Fibroblast of the aortic adventitia (primary cell): ENCODE measurements at regions not wholly inside any gene's neighbourhood (a gene's known extent, or its start where the extent isn't known, plus 50 kb on each side); places are given as distances from the start of the nearest gene placed in this dataset.

Source experiments
- DNase-seq: peaks from one replicate; pipeline ENCODE4 v3.0.0-alpha.2; 2010; ENCODE audit warnings: low read depth
- H3K4me3 ChIP-seq: 2 replicates; pipeline ENCODE4 v1.5.1; 2011; ENCODE audit warnings: low read depth, mild to moderate bottlenecking, control low read depth, low read length, moderate library complexity
- TF ChIP-seq, protein P1 (sequence below): IDR thresholded peaks from 2 replicates; pipeline ENCODE4 v1.5.1; 2011; ENCODE audit warnings: mild to moderate bottlenecking, low read length, control low read depth, inconsistent platforms; ENCODE audit not compliant: insufficient read depth

DNA sequence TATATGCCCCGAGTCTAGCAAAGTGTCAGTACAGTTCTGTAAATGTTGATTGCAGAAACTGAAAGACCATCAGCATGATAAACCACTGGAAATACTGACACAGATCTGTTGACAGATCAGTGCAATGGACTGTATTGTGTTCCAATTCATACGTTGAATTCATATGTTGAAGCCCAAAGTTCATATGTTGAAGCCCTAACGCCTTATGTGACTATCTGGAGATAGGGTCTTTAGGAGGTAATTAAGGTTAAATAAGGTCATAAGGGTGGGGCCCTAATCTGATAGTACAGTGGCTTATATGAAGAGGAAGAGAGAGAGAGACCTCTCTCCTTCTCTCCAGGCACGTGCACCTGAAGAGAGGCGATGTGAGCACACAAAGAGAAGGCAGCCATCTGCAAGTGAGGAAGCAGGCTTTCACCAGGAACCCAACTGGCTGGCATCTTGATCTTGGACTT is 144.7 kb downstream of the MRPL39 start:
- no peak for DNase-seq
- TF ChIP-seq, protein P1, sequence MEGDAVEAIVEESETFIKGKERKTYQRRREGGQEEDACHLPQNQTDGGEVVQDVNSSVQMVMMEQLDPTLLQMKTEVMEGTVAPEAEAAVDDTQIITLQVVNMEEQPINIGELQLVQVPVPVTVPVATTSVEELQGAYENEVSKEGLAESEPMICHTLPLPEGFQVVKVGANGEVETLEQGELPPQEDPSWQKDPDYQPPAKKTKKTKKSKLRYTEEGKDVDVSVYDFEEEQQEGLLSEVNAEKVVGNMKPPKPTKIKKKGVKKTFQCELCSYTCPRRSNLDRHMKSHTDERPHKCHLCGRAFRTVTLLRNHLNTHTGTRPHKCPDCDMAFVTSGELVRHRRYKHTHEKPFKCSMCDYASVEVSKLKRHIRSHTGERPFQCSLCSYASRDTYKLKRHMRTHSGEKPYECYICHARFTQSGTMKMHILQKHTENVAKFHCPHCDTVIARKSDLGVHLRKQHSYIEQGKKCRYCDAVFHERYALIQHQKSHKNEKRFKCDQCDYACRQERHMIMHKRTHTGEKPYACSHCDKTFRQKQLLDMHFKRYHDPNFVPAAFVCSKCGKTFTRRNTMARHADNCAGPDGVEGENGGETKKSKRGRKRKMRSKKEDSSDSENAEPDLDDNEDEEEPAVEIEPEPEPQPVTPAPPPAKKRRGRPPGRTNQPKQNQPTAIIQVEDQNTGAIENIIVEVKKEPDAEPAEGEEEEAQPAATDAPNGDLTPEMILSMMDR = no peak
- H3K4me3 ChIP-seq = no peak overlapping the region

- peak; percentile 40 for DNase-seq
- TF ChIP-seq, protein P1 = no peak
- no peak overlapping the region for H3K4me3 ChIP-seq
These were observed 145.6 kb downstream of the MRPL39 start for GRCh38 chr21:25461725-25462124.

DNA sequence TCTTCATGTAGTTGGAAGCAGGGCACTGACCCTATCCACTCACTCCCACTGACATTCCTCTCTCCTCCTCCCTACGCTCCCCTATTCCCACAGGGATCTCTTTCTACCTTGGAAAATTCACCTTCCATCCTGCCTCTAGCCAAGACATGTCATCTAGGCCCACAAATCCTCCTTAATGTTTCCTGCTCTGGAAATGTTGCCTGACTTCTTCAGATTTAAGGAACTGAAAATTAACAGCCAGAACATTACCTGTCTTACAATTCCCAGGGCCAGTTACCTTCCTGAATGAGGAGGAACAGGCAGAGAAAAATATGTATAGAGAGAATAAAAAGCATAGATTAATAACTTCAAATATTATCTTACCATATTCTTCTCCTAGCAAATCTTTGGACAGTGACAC is 147.3 kb downstream of the MRPL39 start:
- TF ChIP-seq, protein P1 = no peak
- DNase-seq = no peak
- no peak overlapping the region for H3K4me3 ChIP-seq

- no peak for DNase-seq
- no peak overlapping the region for H3K4me3 ChIP-seq
- TF ChIP-seq, protein P1 = no peak
These were observed 147.9 kb downstream of the MRPL39 start for GRCh38 chr21:25459365-25459764.

DNA sequence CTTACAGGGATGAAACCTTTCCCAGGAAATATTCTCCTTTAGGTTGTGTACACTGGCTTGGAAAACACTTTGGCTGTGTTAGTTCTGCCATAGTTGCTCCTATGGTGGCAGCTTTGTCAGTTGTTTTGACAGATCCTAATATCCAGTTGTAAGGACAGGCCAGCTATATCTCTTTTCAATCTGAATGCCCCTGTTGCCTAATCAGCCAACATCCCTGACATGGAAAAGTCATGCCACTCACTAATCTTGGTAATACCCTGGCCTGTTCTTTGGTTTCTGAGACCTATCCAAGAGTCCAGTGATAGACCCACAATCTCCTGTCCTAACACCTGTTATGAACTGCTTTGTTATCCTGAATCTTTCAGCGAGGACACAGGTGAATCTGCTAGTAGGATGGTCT is 148.8 kb downstream of the MRPL39 start:
- DNase-seq = no peak
- H3K4me3 ChIP-seq = no peak overlapping the region
- TF ChIP-seq, protein P1 = no peak

DNA sequence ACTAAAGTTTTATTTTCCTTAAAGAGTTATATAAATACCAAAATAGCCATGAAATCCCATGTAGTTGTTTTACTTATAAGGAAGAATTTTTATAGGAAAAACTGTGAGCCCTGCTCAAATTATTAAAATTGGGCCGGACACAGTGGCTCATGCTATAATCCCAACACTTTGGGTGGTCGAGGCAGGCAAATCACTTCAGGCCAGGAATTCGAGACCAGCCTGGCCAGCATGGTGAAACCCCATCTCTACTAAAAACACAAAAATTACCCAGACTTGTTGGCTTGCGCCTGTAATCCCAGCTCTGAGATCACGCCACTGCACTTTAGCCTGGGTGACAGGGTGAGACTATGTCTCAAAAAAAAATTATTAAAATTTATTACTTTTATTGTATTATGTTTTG is 149.3 kb downstream of the MRPL39 start:
- no peak overlapping the region for H3K4me3 ChIP-seq
- DNase-seq = no peak
- TF ChIP-seq, protein P1 = no peak

- H3K4me3 ChIP-seq = peak overlapping the region; percentile 9
- peak; percentile 72 for DNase-seq
- TF ChIP-seq, protein P1 = no peak
These were observed 149.9 kb downstream of the MRPL39 start for GRCh38 chr21:25457411-25457810.
